CD4-positive, alpha-beta memory T cell (primary cell): ENCODE measurements at regions not wholly inside any gene's neighbourhood (a gene's known extent, or its start where the extent isn't known, plus 50 kb on each side); places are given as distances from the start of the nearest gene placed in this dataset.

ENCODE experiments used
- CTCF ChIA-PET: fragments of 350-600 bp; sonication (Branson Sonifier 250); formaldehyde crosslinking; loops from one replicate; lab custom pipeline; 2021; ENCODE audit warnings: inconsistent platforms; ENCODE audit not compliant: partially characterized antibody; lab: Charles Lee
- POLR2A ChIA-PET: fragments of 350-600 bp; sonication (Branson Sonifier 250); formaldehyde crosslinking; loops from one replicate; lab custom pipeline; 2021; ENCODE audit not compliant: partially characterized antibody; lab: Charles Lee
- DNase-seq, 5 donors: peaks; one replicate each; pipeline versions ENCODE4 v3.0.0 to v3.0.0-alpha.2; 2020 to 2022; ENCODE audit warnings: mixed read lengths in 1 of 5
- H3K27ac ChIP-seq: one replicate; pipeline ENCODE4 v1.7.0; 2013; ENCODE audit warnings: low read depth, low read length
- H3K27me3 ChIP-seq: 2 replicates; pipeline ENCODE4 v1.7.0; 2013; ENCODE audit warnings: mild to moderate bottlenecking, low read length, moderate library complexity; ENCODE audit not compliant: insufficient read depth
- H3K36me3 ChIP-seq: 2 replicates; pipeline ENCODE4 v1.7.0; 2013; ENCODE audit warnings: mild to moderate bottlenecking, low read length, moderate library complexity; ENCODE audit not compliant: insufficient read depth
- H3K4me1 ChIP-seq: 2 replicates; pipeline ENCODE4 v1.7.0; 2013; ENCODE audit warnings: mild to moderate bottlenecking, low read length, moderate library complexity; ENCODE audit not compliant: insufficient read depth
- H3K4me3 ChIP-seq, 2 donors: one replicate each; pipeline ENCODE4 v1.7.0; 2013; ENCODE audit warnings: low read length in 2 of 2, mild to moderate bottlenecking in 1 of 2
- H3K9me3 ChIP-seq, 2 donors: one replicate each; pipeline ENCODE4 v1.7.0; 2013; ENCODE audit warnings: low read length in 2 of 2, control low read depth in 1 of 2; ENCODE audit not compliant: control insufficient read depth in 1 of 2
- H3K27ac Mint-ChIP-seq, 7 donors: one replicate each; pipeline ENCODE4 v1.8.0; 2020 to 2021; ENCODE audit warnings: mixed read lengths in 7 of 7, mild to moderate bottlenecking in 6 of 7, inconsistent platforms in 3 of 7, moderate library complexity in 3 of 7
- H3K27me3 Mint-ChIP-seq, 2 donors: one replicate each; pipeline ENCODE4 v1.8.0; 2020 to 2021; ENCODE audit warnings: mixed read lengths in 2 of 2
- H3K36me3 Mint-ChIP-seq, 2 donors: one replicate each; pipeline ENCODE4 v1.8.0; 2020 to 2021; ENCODE audit warnings: mixed read lengths in 2 of 2, inconsistent platforms in 1 of 2, mild to moderate bottlenecking in 1 of 2
- H3K4me1 Mint-ChIP-seq, 4 donors: one replicate each; pipeline ENCODE4 v1.8.0; 2020 to 2021; ENCODE audit warnings: mixed read lengths in 4 of 4, mild to moderate bottlenecking in 1 of 4
- H3K4me3 Mint-ChIP-seq, 8 donors: one replicate each; pipeline ENCODE4 v1.8.0; 2020 to 2021; ENCODE audit warnings: mixed read lengths in 8 of 8, mild to moderate bottlenecking in 7 of 8, moderate library complexity in 6 of 8, inconsistent platforms in 3 of 8
- H3K9me3 Mint-ChIP-seq, 8 donors: one replicate each; pipeline ENCODE4 v1.8.0; 2020 to 2021; ENCODE audit warnings: mixed read lengths in 8 of 8, mild to moderate bottlenecking in 5 of 8, inconsistent platforms in 3 of 8, moderate library complexity in 1 of 8
- intact Hi-C: fragments of 100-400 bp; cut with micrococcal nuclease; formaldehyde crosslinking; loops from one replicate; pipeline ENCODE4 v1.15.1; 2023

GRCh38 chr1:20432341-20432740 is 53.7 kb downstream of the CAMK2N1 start:
- no peaks in the 10 kb centered on the region for H3K36me3 Mint-ChIP-seq
- ChIA-PET CTCF (interaction anchor here (1.6 kb wide), 1 partner anchor 32 kb away, joined by 4 read pairs; no protein-coding TSS in a partner anchor), POLR2A (no interaction called here)
- no peak for DNase-seq
- no peaks in the 10 kb centered on the region for H3K4me1 Mint-ChIP-seq
- Histone ChIP-seq H3K4me1 (no peaks in the 10 kb centered on the region), H3K4me3 (no peak overlapping the region), H3K36me3 (no peaks in the 10 kb centered on the region), H3K9me3 (no peaks in the 10 kb centered on the region), H3K27ac (no peak overlapping the region), H3K27me3 (peaks cover 4% of the 10 kb centered on the region)
- H3K27ac Mint-ChIP-seq, result no peak overlapping the region
- no peaks in the 10 kb centered on the region for H3K9me3 Mint-ChIP-seq
- peaks cover 28 to 51% of the 10 kb centered on the region in 2 donors for H3K27me3 Mint-ChIP-seq
- H3K4me3 Mint-ChIP-seq, result no peak overlapping the region
- intact Hi-C loops, result no loop called here

GRCh38 chr1:20431176-20431460 is 54.9 kb downstream of the CAMK2N1 start:
- Mint-ChIP-seq H3K4me3 (no peak overlapping the region), H3K4me1 (no peaks in the 10 kb centered on the region)
- CTCF ChIA-PET, result interaction anchor here (0.9 to 1.6 kb wide), 6 partner anchors 9 to 214 kb away, joined by 3 to 4 read pairs (median 3); no protein-coding TSS in a partner anchor

GRCh38 chr1:20430355-20431175 is 55.4 kb downstream of the CAMK2N1 start:
- no peaks in the 10 kb centered on the region for H3K36me3 ChIP-seq
- CTCF ChIA-PET, result interaction anchor here (0.9 to 1.6 kb wide), 6 partner anchors 9 to 213 kb away, joined by 3 to 4 read pairs (median 3); no protein-coding TSS in a partner anchor
- H3K27me3 Mint-ChIP-seq, result peaks cover 21 to 48% of the 10 kb centered on the region in 2 donors

More at GRCh38 chr1:20431176-20431460, 54.9 kb downstream of the CAMK2N1 start:
- no peaks in the 10 kb centered on the region for H3K4me1 ChIP-seq
- H3K27me3 ChIP-seq, result peaks cover 4% of the 10 kb centered on the region
- POLR2A ChIA-PET, result no interaction called here
- H3K4me3 ChIP-seq, result no peak overlapping the region
- Mint-ChIP-seq H3K9me3 (peaks cover 0 to under 1% (median 0%) of the 10 kb centered on the region in 8 donors), H3K27ac (no peak overlapping the region), H3K36me3 (no peaks in the 10 kb centered on the region), H3K27me3 (peaks cover 25 to 49% of the 10 kb centered on the region in 2 donors)
- no peaks in the 10 kb centered on the region for H3K9me3 ChIP-seq
- intact Hi-C loops, result no loop called here
- DNase-seq, result no peak
- no peaks in the 10 kb centered on the region for H3K36me3 ChIP-seq
- H3K27ac ChIP-seq, result no peak overlapping the region

GRCh38 chr1:20429296-20429695 is 56.7 kb downstream of the CAMK2N1 start:
- no peak overlapping the region for H3K4me3 ChIP-seq
- no peak overlapping the region for H3K27ac ChIP-seq
- no peaks in the 10 kb centered on the region for H3K4me1 ChIP-seq
- H3K4me3 Mint-ChIP-seq, result no peak overlapping the region
- H3K36me3 Mint-ChIP-seq, result no peaks in the 10 kb centered on the region
- H3K27me3 Mint-ChIP-seq, result peaks cover 12 to 43% of the 10 kb centered on the region in 2 donors
- H3K4me1 Mint-ChIP-seq, result no peaks in the 10 kb centered on the region
- intact Hi-C loops, result no loop called here
- no peaks in the 10 kb centered on the region for H3K36me3 ChIP-seq
- DNase-seq, result no peak
- ChIA-PET CTCF (interaction anchor here (1.0 kb wide), 1 partner anchor 10 kb away, joined by 3 read pairs; no protein-coding TSS in a partner anchor), POLR2A (no interaction called here)
- no peak overlapping the region for H3K27ac Mint-ChIP-seq
- H3K9me3 Mint-ChIP-seq, result peaks cover 0 to 13% (median 7%) of the 10 kb centered on the region in 8 donors
- H3K27me3 ChIP-seq, result no peaks in the 10 kb centered on the region
- H3K9me3 ChIP-seq, result no peaks in the 10 kb centered on the region

More at GRCh38 chr1:20430355-20431175, 55.4 kb downstream of the CAMK2N1 start:
- Mint-ChIP-seq H3K4me3 (no peak overlapping the region), H3K4me1 (no peaks in the 10 kb centered on the region), H3K36me3 (no peaks in the 10 kb centered on the region), H3K27ac (no peak overlapping the region), H3K9me3 (peaks cover 0 to 6% (median under 1%) of the 10 kb centered on the region in 8 donors)
- Histone ChIP-seq H3K4me3 (no peak overlapping the region), H3K9me3 (no peaks in the 10 kb centered on the region), H3K27me3 (peaks cover 4% of the 10 kb centered on the region), H3K27ac (no peak overlapping the region), H3K4me1 (no peaks in the 10 kb centered on the region)
- POLR2A ChIA-PET, result no interaction called here
- DNase-seq, result peak in 4 of 5 donors; percentile 5 to 21 (median 12)
- intact Hi-C loops, result no loop called here

GRCh38 chr1:20428841-20429240 is 57.2 kb downstream of the CAMK2N1 start:
- CTCF ChIA-PET, result interaction anchor here (1.0 kb wide), 1 partner anchor 10 kb away, joined by 3 read pairs; no protein-coding TSS in a partner anchor
- Histone ChIP-seq H3K27me3 (no peaks in the 10 kb centered on the region), H3K27ac (no peak overlapping the region), H3K4me3 (no peak overlapping the region), H3K9me3 (no peaks in the 10 kb centered on the region), H3K4me1 (no peaks in the 10 kb centered on the region), H3K36me3 (no peaks in the 10 kb centered on the region)
- POLR2A ChIA-PET, result no interaction called here
- Mint-ChIP-seq H3K36me3 (no peaks in the 10 kb centered on the region), H3K27ac (no peak overlapping the region), H3K4me3 (no peak overlapping the region), H3K27me3 (peaks cover 12 to 43% of the 10 kb centered on the region in 2 donors), H3K9me3 (peaks cover 0 to 18% (median 8%) of the 10 kb centered on the region in 8 donors), H3K4me1 (no peaks in the 10 kb centered on the region)
- intact Hi-C loops, result no loop called here
- no peak for DNase-seq

- no peaks in the 10 kb centered on the region for H3K4me1 Mint-ChIP-seq
- ChIA-PET POLR2A (no interaction called here), CTCF (interaction anchor here (1.3 kb wide), 1 partner anchor 214 kb away, joined by 6 read pairs; no protein-coding TSS in a partner anchor)
- intact Hi-C loops, result no loop called here
- peaks cover 0 to 37% (median 25%) of the 10 kb centered on the region in 8 donors for H3K9me3 Mint-ChIP-seq
- no peaks in the 10 kb centered on the region for H3K9me3 ChIP-seq
- H3K36me3 ChIP-seq, result no peaks in the 10 kb centered on the region
- no peak overlapping the region for H3K4me3 ChIP-seq
- H3K27ac Mint-ChIP-seq, result no peak overlapping the region
- DNase-seq, result no peak
- no peak overlapping the region for H3K27ac ChIP-seq
- H3K4me3 Mint-ChIP-seq, result no peak overlapping the region
- no peaks in the 10 kb centered on the region for H3K27me3 ChIP-seq
- H3K36me3 Mint-ChIP-seq, result peaks cover 3 to 6% of the 10 kb centered on the region in 2 donors
- peaks cover 16 to 35% of the 10 kb centered on the region in 2 donors for H3K27me3 Mint-ChIP-seq
- no peaks in the 10 kb centered on the region for H3K4me1 ChIP-seq
Measured at GRCh38 chr1:20426923-20427322, 59.1 kb downstream of the CAMK2N1 start.

GRCh38 chr1:20426371-20426770 is 59.6 kb downstream of the CAMK2N1 start:
- CTCF ChIA-PET, result interaction anchor here (1.3 kb wide), 1 partner anchor 213 kb away, joined by 6 read pairs; no protein-coding TSS in a partner anchor
- peaks cover 3 to 6% of the 10 kb centered on the region in 2 donors for H3K36me3 Mint-ChIP-seq
- POLR2A ChIA-PET, result no interaction called here

More at GRCh38 chr1:20426371-20426770, 59.6 kb downstream of the CAMK2N1 start:
- H3K36me3 ChIP-seq, result no peaks in the 10 kb centered on the region
- no peaks in the 10 kb centered on the region for H3K27me3 ChIP-seq
- DNase-seq, result no peak
- peaks cover 16 to 33% of the 10 kb centered on the region in 2 donors for H3K27me3 Mint-ChIP-seq
- no peaks in the 10 kb centered on the region for H3K4me1 Mint-ChIP-seq
- H3K4me3 Mint-ChIP-seq, result no peak overlapping the region
- H3K9me3 ChIP-seq, result no peaks in the 10 kb centered on the region
- H3K27ac Mint-ChIP-seq, result no peak overlapping the region
- intact Hi-C loops, result no loop called here
- H3K9me3 Mint-ChIP-seq, result peaks cover 0 to 42% (median 30%) of the 10 kb centered on the region in 8 donors
- H3K4me3 ChIP-seq, result no peak overlapping the region
- H3K4me1 ChIP-seq, result no peaks in the 10 kb centered on the region
- H3K27ac ChIP-seq, result no peak overlapping the region
